A549 (cell line): ENCODE measurements at regions not wholly inside any gene's neighbourhood (a gene's known extent, or its start where the extent isn't known, plus 50 kb on each side); places are given as distances from the start of the nearest gene placed in this dataset.
A peak's percentile ranks its signal among the peaks of the same experiment; 100 is the strongest.

ENCODE experiments used
- ATAC-seq, 2 experiments: fragments of 200-7000 bp in 1 of 2; fragments of >200 bp in 1 of 2; cut with Nextera tagmentation in 1 of 2; cut with Tn5 transposase in 1 of 2; 3 replicates each; pipeline versions ENCODE4 v1.8.0 to v1.9.1; 2018 to 2020; ENCODE audit warnings: mild to moderate bottlenecking in 1 of 2, moderate library complexity in 1 of 2
- CTCF ChIA-PET: fragments of 300-600 bp; sonication (Branson Sonifier 250); formaldehyde crosslinking; extraction: SDS; loops from one replicate; lab custom pipeline; 2021; ENCODE audit warnings: antibody characterized with exemption, inconsistent platforms; lab: Yijun Ruan, JAX
- POLR2A ChIA-PET: fragments of 350-600 bp; formaldehyde crosslinking; extraction: SDS; loops from one replicate; lab custom pipeline; 2021; ENCODE audit warnings: antibody characterized with exemption, inconsistent platforms; lab: Yijun Ruan, JAX
- DNase-seq, 2 experiments: peaks; one replicate each; pipeline versions ENCODE4 v3.0.0 to v3.0.0-alpha.2; 2011 to 2016; ENCODE audit warnings: low read depth in 1 of 2, low spot score in 1 of 2
- FAIRE-seq: peaks from 2 replicates; lab custom pipeline; 2011; peaks lifted over from hg19 to GRCh38; lab: Jason Lieb, UNC
- H3K27ac ChIP-seq, 2 experiments: fragments of >200 bp; sonication (Bioruptor Twin); formaldehyde crosslinking; 3 replicates each; pipeline ENCODE4 v1.5.1; 2016 to 2017
- H3K4me1 ChIP-seq: fragments of >200 bp; sonication (Bioruptor Twin); formaldehyde crosslinking; 3 replicates; pipeline ENCODE4 v1.6.1; 2016
- H3K4me2 ChIP-seq: fragments of >200 bp; sonication (Bioruptor Twin); formaldehyde crosslinking; 3 replicates; pipeline ENCODE4 v1.6.1; 2016
- H3K4me3 ChIP-seq: fragments of >200 bp; sonication (Bioruptor Twin); formaldehyde crosslinking; 3 replicates; pipeline ENCODE4 v1.5.1; 2016
- H3K9me3 ChIP-seq: fragments of >200 bp; sonication (Bioruptor Twin); formaldehyde crosslinking; 3 replicates; pipeline ENCODE4 v1.6.1; 2016
- ATOH8 ChIP-seq: fragments of 250-450 bp; sonication (Bioruptor Pico); IDR thresholded peaks from 2 replicates; pipeline ENCODE4 v1.5.0; 2020; ENCODE audit warnings: low read depth, mild to moderate bottlenecking, moderate library complexity
- CBX2 ChIP-seq: fragments of 200-600 bp; sonication (generic); IDR thresholded peaks from 2 replicates; pipeline ENCODE4 v1.6.1; 2016; ENCODE audit warnings: low read depth, mild to moderate bottlenecking, borderline replicate concordance
- CBX8 ChIP-seq: fragments of 200-600 bp; sonication (generic); IDR thresholded peaks from 2 replicates; pipeline ENCODE4 v1.6.1; 2016
- CHD2 ChIP-seq: fragments of 150-350 bp; IDR thresholded peaks from 2 replicates; pipeline ENCODE4 v1.6.1; 2014; ENCODE audit warnings: low read length; ENCODE audit not compliant: partially characterized antibody
- CHD4 ChIP-seq: fragments of 200-600 bp; sonication (generic); IDR thresholded peaks from 2 replicates; pipeline ENCODE4 v1.6.1; 2016; ENCODE audit warnings: antibody characterized with exemption, mild to moderate bottlenecking, borderline replicate concordance
- E2F6 ChIP-seq: IDR thresholded peaks from 2 replicates; pipeline ENCODE4 v1.6.1; 2012; ENCODE audit warnings: low read depth, borderline replicate concordance
- EHF ChIP-seq: fragments of 250-450 bp; sonication (Bioruptor Pico); IDR thresholded peaks from 2 replicates; pipeline ENCODE4 v1.5.0; 2020; ENCODE audit warnings: mild to moderate bottlenecking
- EHMT2 ChIP-seq: fragments of 200-600 bp; sonication (generic); IDR thresholded peaks from 2 replicates; pipeline ENCODE4 v1.6.1; 2016; ENCODE audit warnings: antibody characterized with exemption, low read depth, mild to moderate bottlenecking, moderate library complexity
- ELK1 ChIP-seq: fragments of 150-350 bp; IDR thresholded peaks from 2 replicates; pipeline ENCODE4 v1.6.1; 2014; ENCODE audit warnings: low read depth, mild to moderate bottlenecking, low read length
- EP300 ChIP-seq, 2 experiments: fragments of >200 bp; sonication (Bioruptor Twin); formaldehyde crosslinking; IDR thresholded peaks; 2 replicates in 1 of 2; 3 replicates in 1 of 2; pipeline ENCODE4 v1.6.1; 2016 to 2017
- GATA3 ChIP-seq: IDR thresholded peaks from 2 replicates; pipeline ENCODE4 v1.6.1; 2012; ENCODE audit warnings: borderline replicate concordance
- HDAC2 ChIP-seq: fragments of 200-600 bp; sonication (generic); IDR thresholded peaks from 2 replicates; pipeline ENCODE4 v1.6.1; 2016
- HES2 ChIP-seq: fragments of >200 bp; sonication (Bioruptor Twin); formaldehyde crosslinking; IDR thresholded peaks from 2 replicates; pipeline ENCODE4 v1.6.1; 2016
- HEYL ChIP-seq: fragments of 250-450 bp; sonication (Bioruptor Pico); IDR thresholded peaks from 2 replicates; pipeline ENCODE4 v1.8.0; 2021; ENCODE audit warnings: mild to moderate bottlenecking, moderate library complexity
- HOXB5 ChIP-seq: fragments of 250-450 bp; sonication (Bioruptor Pico); IDR thresholded peaks from 2 replicates; pipeline ENCODE4 v1.5.0; 2020; ENCODE audit warnings: mild to moderate bottlenecking, moderate library complexity
- MAX ChIP-seq: IDR thresholded peaks from 2 replicates; pipeline ENCODE4 v1.6.1; 2012
- NFE2L2 ChIP-seq: fragments of 150-350 bp; conservative IDR thresholded peaks from 2 replicates; pipeline ENCODE4 v1.6.1; 2014; ENCODE audit warnings: low read length
- NPAS2 ChIP-seq: fragments of 250-450 bp; sonication (Bioruptor Pico); IDR thresholded peaks from 2 replicates; pipeline ENCODE4 v1.8.0; 2022; ENCODE audit warnings: mild to moderate bottlenecking, moderate library complexity, borderline replicate concordance
- NR3C1 ChIP-seq: fragments of >200 bp; sonication (Bioruptor Twin); formaldehyde crosslinking; IDR thresholded peaks from 3 replicates; pipeline ENCODE4 v1.6.1; 2017
- POLR2A ChIP-seq: IDR thresholded peaks from 2 replicates; pipeline ENCODE4 v1.6.1; 2012; ENCODE audit warnings: mild to moderate bottlenecking, low read length
- POLR2AphosphoS2 ChIP-seq: conservative IDR thresholded peaks from 2 replicates; pipeline ENCODE4 v1.6.1; 2012; ENCODE audit warnings: low read length, improper control_type of control experiment, inconsistent platforms
- RCOR1 ChIP-seq: fragments of 150-350 bp; IDR thresholded peaks from 2 replicates; pipeline ENCODE4 v1.6.1; 2014; ENCODE audit warnings: antibody characterized with exemption, low read length, low read depth
- RNF2 ChIP-seq: fragments of 200-600 bp; sonication (generic); IDR thresholded peaks from 2 replicates; pipeline ENCODE4 v1.6.1; 2016; ENCODE audit warnings: low read depth, mild to moderate bottlenecking, antibody characterized with exemption, moderate library complexity, borderline replicate concordance
- SREBF2 ChIP-seq: fragments of 450-650 bp; IDR thresholded peaks from 2 replicates; pipeline ENCODE4 v1.6.1; 2014; ENCODE audit warnings: mild to moderate bottlenecking, moderate library complexity
- TP53 ChIP-seq: fragments of 250-450 bp; sonication (Bioruptor Pico); IDR thresholded peaks from 2 replicates; pipeline ENCODE4 v1.5.0; 2021; ENCODE audit warnings: mild to moderate bottlenecking, moderate library complexity
- USF2 ChIP-seq: fragments of 450-650 bp; IDR thresholded peaks from 2 replicates; pipeline ENCODE4 v1.6.1; 2014; ENCODE audit warnings: antibody characterized with exemption
- ZSCAN20 ChIP-seq: fragments of 250-450 bp; sonication (Bioruptor Pico); IDR thresholded peaks from 2 replicates; pipeline ENCODE4 v1.8.0; 2022; ENCODE audit warnings: mild to moderate bottlenecking, moderate library complexity
- WGBS: methylation state at CpG from one replicate; pipeline ENCODE4 v1.1.6; 2017; ENCODE audit errors: missing lambda C conversion rate; 5-methylcytosine and 5-hydroxymethylcytosine counted together

GRCh38 chr18:63046375-63046774, 273.2 kb downstream of the BCL2 start:
- ATAC-seq, result peak in 1 of 2 experiments; percentile 52; a peak in 2 of 6 replicates
- 39% methylated on average over 3 of the region's 3 CpGs for WGBS
- Histone ChIP-seq H3K4me1 (no peaks in the 10 kb centered on the region), H3K27ac (no peak overlapping the region), H3K4me2 (peak overlapping the region; percentile 17; the same call in 1 of the 3 replicates), H3K9me3 (no peaks in the 10 kb centered on the region), H3K4me3 (no peak overlapping the region)
- POLR2A ChIA-PET, result no interaction called here
- CTCF ChIA-PET, result no interaction called here
- no peak for FAIRE-seq
- peak in 1 of 2 experiments; percentile 6 for DNase-seq
- TF ChIP-seq ZSCAN20 (CRISPR knock-in tag), result no peak
- no peak for TF ChIP-seq NPAS2
- no peak for TF ChIP-seq POLR2AphosphoS2
- no peak for TF ChIP-seq CHD4
- TF ChIP-seq EP300 (IDR thresholded peaks at IDR 0.05), result no peak
- TF ChIP-seq CBX8, result no peak
- TF ChIP-seq NFE2L2, result no peak
- no peak for TF ChIP-seq NR3C1
- no peak for TF ChIP-seq POLR2A
- TF ChIP-seq RNF2, result no peak
- TF ChIP-seq GATA3, result no peak
- TF ChIP-seq USF2, result no peak
- TF ChIP-seq HOXB5 (CRISPR knock-in tag), result no peak
- TF ChIP-seq MAX, result no peak

- 29% methylated on average over 5 of the region's 5 CpGs for WGBS
- ChIA-PET POLR2A (no interaction called here), CTCF (no interaction called here)
Measured at GRCh38 chr18:63043516-63043915, 276.1 kb downstream of the BCL2 start.

GRCh38 chr18:63042351-63042750, 277.2 kb downstream of the BCL2 start:
- DNase-seq, result no peak
- ChIA-PET POLR2A (no interaction called here), CTCF (interaction anchor here (0.6 kb wide), 1 partner anchor 301 kb away, joined by 3 read pairs; no protein-coding TSS in a partner anchor)
- no peak for FAIRE-seq
- Histone ChIP-seq H3K4me3 (no peak overlapping the region), H3K9me3 (no peaks in the 10 kb centered on the region), H3K4me2 (no peak overlapping the region), H3K4me1 (no peaks in the 10 kb centered on the region), H3K27ac (no peak overlapping the region)
- no peak for TF ChIP-seq RCOR1
- TF ChIP-seq SREBF2, result no peak
- TF ChIP-seq EHMT2, result no peak
- TF ChIP-seq USF2, result no peak
- no peak for TF ChIP-seq ATOH8 (CRISPR knock-in tag)
- no peak for TF ChIP-seq EHF (CRISPR knock-in tag)
- TF ChIP-seq CHD2, result no peak
- TF ChIP-seq HEYL (CRISPR knock-in tag), result no peak
- TF ChIP-seq HDAC2, result no peak
- no peak for TF ChIP-seq TP53 (CRISPR knock-in tag)
- no peak for ATAC-seq

More at GRCh38 chr18:63043516-63043915, 276.1 kb downstream of the BCL2 start:
- DNase-seq, result no peak
- no peak overlapping the region for H3K4me2 ChIP-seq
- H3K27ac ChIP-seq, result no peak overlapping the region
- no peak for ATAC-seq
- no peaks in the 10 kb centered on the region for H3K4me1 ChIP-seq
- H3K4me3 ChIP-seq, result no peak overlapping the region
- FAIRE-seq, result no peak
- no peaks in the 10 kb centered on the region for H3K9me3 ChIP-seq
- no peak for TF ChIP-seq CBX2
- no peak for TF ChIP-seq E2F6
- no peak for TF ChIP-seq HES2
- TF ChIP-seq ELK1, result no peak
